ENCODE measurements at regions not wholly inside any gene's neighbourhood (a gene's known extent, or its start where the extent isn't known, plus 50 kb on each side); places are given as distances from the start of the nearest gene placed in this dataset.
"Not testable (repeated sequence)": the region's sequence is repeated elsewhere in the genome, so short reads cannot be mapped to it uniquely, and the experiment has no call there.

GRCh38 chr3:104080088-104080626, 1286.6 kb upstream of the ALCAM start:
- no peak for DNase-seq

GRCh38 chr3:104088738-104089137, 1278.0 kb upstream of the ALCAM start:
- DNase-seq = no peak

- DNase-seq = not testable (repeated sequence)
Measured at GRCh38 chr3:104089987-104090386, 1276.7 kb upstream of the ALCAM start.

GRCh38 chr3:104101736-104102135, 1265.0 kb upstream of the ALCAM start:
- DNase-seq = no peak

- DNase-seq = no peak
Measured at GRCh38 chr3:104102386-104102785, 1264.3 kb upstream of the ALCAM start.

GRCh38 chr3:104106276-104106675, 1260.4 kb upstream of the ALCAM start:
- DNase-seq = no peak

GRCh38 chr3:104108522-104108921, 1258.2 kb upstream of the ALCAM start:
- DNase-seq = no peak

GRCh38 chr3:104126463-104126862, 1240.2 kb upstream of the ALCAM start:
- DNase-seq = no peak

- DNase-seq = no peak
Measured at GRCh38 chr3:104126864-104127553, 1239.7 kb upstream of the ALCAM start.

- DNase-seq = no peak
Measured at GRCh38 chr3:104127830-104128229, 1238.9 kb upstream of the ALCAM start.

GRCh38 chr3:104132566-104133403, 1233.9 kb upstream of the ALCAM start:
- DNase-seq = no peak

GRCh38 chr3:104133630-104134029, 1233.1 kb upstream of the ALCAM start:
- no peak for DNase-seq

- no peak for DNase-seq
Measured at GRCh38 chr3:104137116-104137515, 1229.6 kb upstream of the ALCAM start.

- no peak for DNase-seq
Measured at GRCh38 chr3:104145164-104145563, 1221.5 kb upstream of the ALCAM start.

- DNase-seq = no peak
Measured at GRCh38 chr3:104149154-104149553, 1217.6 kb upstream of the ALCAM start.

GRCh38 chr3:104150724-104151123, 1216.0 kb upstream of the ALCAM start:
- DNase-seq = no peak

GRCh38 chr3:104154896-104155295, 1211.8 kb upstream of the ALCAM start:
- no peak for DNase-seq

- DNase-seq = no peak
Measured at GRCh38 chr3:104165866-104166265, 1200.8 kb upstream of the ALCAM start.

- no peak for DNase-seq
Measured at GRCh38 chr3:104168386-104168785, 1198.3 kb upstream of the ALCAM start.

- no peak for DNase-seq
Measured at GRCh38 chr3:104175696-104176095, 1191.0 kb upstream of the ALCAM start.

GRCh38 chr3:104176706-104177105, 1190.0 kb upstream of the ALCAM start:
- DNase-seq = no peak

- no peak for DNase-seq
Measured at GRCh38 chr3:104178680-104179079, 1188.0 kb upstream of the ALCAM start.

- DNase-seq = no peak
Measured at GRCh38 chr3:104180906-104181305, 1185.8 kb upstream of the ALCAM start.

GRCh38 chr3:104190681-104191080, 1176.0 kb upstream of the ALCAM start:
- DNase-seq = no peak

Data from activated CD4-positive, alpha-beta T cell treated with anti-CD3 and anti-CD28 coated beads for 4 hours (primary cell).